ENCODE measurements at regions not wholly inside any gene's neighbourhood (a gene's known extent, or its start where the extent isn't known, plus 50 kb on each side); places are given as distances from the start of the nearest gene placed in this dataset.

GRCh38 chr9:652914-653313, 188.6 kb upstream of the DMRT1 start:
- H3K4me3 ChIP-seq (ENCODE audit: low read depth in 1 of 3, low read length in 3 of 3), result no peak overlapping the region
- no peaks in the 10 kb centered on the region for H3K9me3 ChIP-seq (ENCODE audit: control insufficient read depth in 4 of 4, low read length in 3 of 4)
- no peaks in the 10 kb centered on the region for H3K36me3 ChIP-seq (ENCODE audit: control insufficient read depth in 4 of 4, insufficient read depth in 3 of 4, low read depth in 1 of 4, low read length in 3 of 4)
- no peak overlapping the region for H3K9ac ChIP-seq (ENCODE audit: low read depth in 1 of 2, low read length in 2 of 2)
- 89% methylated on average over 9 of the region's 9 CpGs for WGBS
- DNase-seq (ENCODE audit: low spot score), result no peak
- H3K27ac ChIP-seq (ENCODE audit: low read depth in 1 of 2, low read length in 2 of 2), result no peak overlapping the region
- no peak for TF ChIP-seq NR2F2 (IDR thresholded peaks at IDR 0.05)
- TF ChIP-seq JUND (IDR thresholded peaks at IDR 0.05), result no peak
- peaks cover 0 to 9% (median 2%) of the 10 kb centered on the region in 4 donors for H3K4me1 ChIP-seq (ENCODE audit: control insufficient read depth in 4 of 4, insufficient read depth in 4 of 4, low read length in 3 of 4)
- H3K27me3 ChIP-seq (ENCODE audit: control insufficient read depth in 4 of 4, insufficient read depth in 4 of 4, low read length in 3 of 4), result no peaks in the 10 kb centered on the region

GRCh38 chr9:653421-653820, 188.1 kb upstream of the DMRT1 start:
- peaks cover 0 to 9% (median 2%) of the 10 kb centered on the region in 4 donors for H3K4me1 ChIP-seq (ENCODE audit: control insufficient read depth in 4 of 4, insufficient read depth in 4 of 4, low read length in 3 of 4)
- DNase-seq (ENCODE audit: low spot score), result no peak
- WGBS, result 72% methylated on average over 2 of the region's 2 CpGs
- H3K9ac ChIP-seq (ENCODE audit: low read depth in 1 of 2, low read length in 2 of 2), result no peak overlapping the region
- TF ChIP-seq JUND (IDR thresholded peaks at IDR 0.05), result no peak
- no peak for TF ChIP-seq FOXA1 (IDR thresholded peaks at IDR 0.05)
- no peak for TF ChIP-seq FOXA2 (IDR thresholded peaks at IDR 0.05)
- H3K27ac ChIP-seq (ENCODE audit: low read depth in 1 of 2, low read length in 2 of 2), result no peak overlapping the region
- H3K36me3 ChIP-seq (ENCODE audit: control insufficient read depth in 4 of 4, insufficient read depth in 3 of 4, low read depth in 1 of 4, low read length in 3 of 4), result no peaks in the 10 kb centered on the region
- no peaks in the 10 kb centered on the region for H3K9me3 ChIP-seq (ENCODE audit: control insufficient read depth in 4 of 4, low read length in 3 of 4)
- no peaks in the 10 kb centered on the region for H3K27me3 ChIP-seq (ENCODE audit: control insufficient read depth in 4 of 4, insufficient read depth in 4 of 4, low read length in 3 of 4)
- no peak overlapping the region for H3K4me3 ChIP-seq (ENCODE audit: low read depth in 1 of 3, low read length in 3 of 3)

GRCh38 chr9:653856-654387, 187.6 kb upstream of the DMRT1 start:
- TF ChIP-seq EGR1 (IDR thresholded peaks at IDR 0.05; ENCODE audit: low read depth in 2 of 2), result no peak
- no peak for TF ChIP-seq REST (IDR thresholded peaks at IDR 0.05)
- TF ChIP-seq ATF3 (IDR thresholded peaks at IDR 0.05), result no peak
- no peak for TF ChIP-seq CTCF (IDR thresholded peaks at IDR 0.05; ENCODE audit: low read depth, low read length, missing input control)
- TF ChIP-seq SP1 (IDR thresholded peaks at IDR 0.05), result no peak
- TF ChIP-seq ZBTB33 (IDR thresholded peaks at IDR 0.05), result no peak
- no peak for TF ChIP-seq TAF1 (conservative IDR thresholded peaks at IDR 0.05)
- TF ChIP-seq JUND (IDR thresholded peaks at IDR 0.05), result no peak
- TF ChIP-seq HNF4A (conservative IDR thresholded peaks at IDR 0.05), result no peak
- no peak for TF ChIP-seq FOXA1 (IDR thresholded peaks at IDR 0.05)
- TF ChIP-seq NR2F2 (IDR thresholded peaks at IDR 0.05), result no peak
- no peak for TF ChIP-seq FOXA2 (IDR thresholded peaks at IDR 0.05)
- TF ChIP-seq HNF4G (IDR thresholded peaks at IDR 0.05), result no peak
- TF ChIP-seq RXRA (IDR thresholded peaks at IDR 0.05), result no peak
- no peak for TF ChIP-seq GABPA (IDR thresholded peaks at IDR 0.05 in 1 of 2, conservative IDR thresholded peaks at IDR 0.05 in 1 of 2)
- Histone ChIP-seq H3K4me3 (ENCODE audit: low read depth in 1 of 3, low read length in 3 of 3) (no peak overlapping the region), H3K36me3 (ENCODE audit: control insufficient read depth in 4 of 4, insufficient read depth in 3 of 4, low read depth in 1 of 4, low read length in 3 of 4) (no peaks in the 10 kb centered on the region), H3K9me3 (ENCODE audit: control insufficient read depth in 4 of 4, low read length in 3 of 4) (no peaks in the 10 kb centered on the region), H3K27me3 (ENCODE audit: control insufficient read depth in 4 of 4, insufficient read depth in 4 of 4, low read length in 3 of 4) (no peaks in the 10 kb centered on the region), H3K9ac (ENCODE audit: low read depth in 1 of 2, low read length in 2 of 2) (no peak overlapping the region), H3K4me1 (ENCODE audit: control insufficient read depth in 4 of 4, insufficient read depth in 4 of 4, low read length in 3 of 4) (peaks cover 0 to 9% (median 2%) of the 10 kb centered on the region in 4 donors), H3K27ac (ENCODE audit: low read depth in 1 of 2, low read length in 2 of 2) (no peak overlapping the region)
- 76% methylated on average over 3 of the region's 3 CpGs for WGBS
- DNase-seq (ENCODE audit: low spot score), result no peak
